ENCODE measurements at regions not wholly inside any gene's neighbourhood (a gene's known extent, or its start where the extent isn't known, plus 50 kb on each side); places are given as distances from the start of the nearest gene placed in this dataset.

DNA sequence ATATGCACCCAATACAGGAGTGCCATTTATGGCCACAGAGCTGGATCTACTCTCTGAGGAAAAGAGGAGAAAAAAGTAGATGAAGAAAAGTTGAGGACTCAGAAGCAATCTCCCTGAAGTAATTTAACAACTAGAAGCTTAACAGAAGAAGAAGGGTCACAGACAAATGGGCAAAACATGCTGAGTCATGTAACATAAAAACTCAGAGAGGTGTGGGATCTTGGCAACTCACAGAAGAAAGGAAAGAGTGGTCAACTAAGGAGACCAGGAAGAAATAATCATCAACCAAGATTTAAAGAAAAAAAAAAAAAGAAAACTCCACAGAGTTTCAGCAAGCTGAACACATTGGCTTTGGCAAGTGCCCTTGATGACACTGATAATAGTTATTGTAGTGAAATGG, 51.8 kb upstream of the BET1 start:
- TF ChIP-seq, protein P1, sequence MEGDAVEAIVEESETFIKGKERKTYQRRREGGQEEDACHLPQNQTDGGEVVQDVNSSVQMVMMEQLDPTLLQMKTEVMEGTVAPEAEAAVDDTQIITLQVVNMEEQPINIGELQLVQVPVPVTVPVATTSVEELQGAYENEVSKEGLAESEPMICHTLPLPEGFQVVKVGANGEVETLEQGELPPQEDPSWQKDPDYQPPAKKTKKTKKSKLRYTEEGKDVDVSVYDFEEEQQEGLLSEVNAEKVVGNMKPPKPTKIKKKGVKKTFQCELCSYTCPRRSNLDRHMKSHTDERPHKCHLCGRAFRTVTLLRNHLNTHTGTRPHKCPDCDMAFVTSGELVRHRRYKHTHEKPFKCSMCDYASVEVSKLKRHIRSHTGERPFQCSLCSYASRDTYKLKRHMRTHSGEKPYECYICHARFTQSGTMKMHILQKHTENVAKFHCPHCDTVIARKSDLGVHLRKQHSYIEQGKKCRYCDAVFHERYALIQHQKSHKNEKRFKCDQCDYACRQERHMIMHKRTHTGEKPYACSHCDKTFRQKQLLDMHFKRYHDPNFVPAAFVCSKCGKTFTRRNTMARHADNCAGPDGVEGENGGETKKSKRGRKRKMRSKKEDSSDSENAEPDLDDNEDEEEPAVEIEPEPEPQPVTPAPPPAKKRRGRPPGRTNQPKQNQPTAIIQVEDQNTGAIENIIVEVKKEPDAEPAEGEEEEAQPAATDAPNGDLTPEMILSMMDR (IDR thresholded peaks at IDR 0.05), result no peak
- no peak for TF ChIP-seq POLR2A (IDR thresholded peaks at IDR 0.05)

All from uterus (tissue), 2 donors.